AG04449 (cell line): ENCODE measurements at regions not wholly inside any gene's neighbourhood (a gene's known extent, or its start where the extent isn't known, plus 50 kb on each side); places are given as distances from the start of the nearest gene placed in this dataset.

ENCODE experiments used
- CTCF ChIA-PET: fragments of 350-600 bp; formaldehyde crosslinking; extraction: SDS; loops from one replicate; lab custom pipeline; 2021; ENCODE audit warnings: antibody characterized with exemption; lab: Yijun Ruan, JAX
- POLR2A ChIA-PET: fragments of 400-600, 350-600 bp; formaldehyde crosslinking; extraction: SDS; loops from one replicate; lab custom pipeline; 2020; ENCODE audit warnings: antibody characterized with exemption, inconsistent platforms; lab: Yijun Ruan, JAX
- DNase-seq: peaks from one replicate; pipeline ENCODE4 v3.0.0-alpha.2; 2010; ENCODE audit warnings: low read depth, low spot score
- H3K4me3 ChIP-seq: 2 replicates; pipeline ENCODE4 v1.5.1; 2011; ENCODE audit warnings: low read depth, mild to moderate bottlenecking, control low read depth, low read length
- CTCF ChIP-seq: IDR thresholded peaks from one replicate; pipeline ENCODE4 v1.5.1; 2011; ENCODE audit warnings: mild to moderate bottlenecking, moderate library complexity, low read length, control low read depth, inconsistent platforms; ENCODE audit not compliant: insufficient read depth; ENCODE audit errors: missing control alignments

- CTCF ChIA-PET: no interaction called here
- DNase-seq: no peak
- no peak for TF ChIP-seq CTCF
- POLR2A ChIA-PET: no interaction called here
- no peak overlapping the region for H3K4me3 ChIP-seq
Measured at GRCh38 chr2:149920389-149920788, 332.8 kb upstream of the MMADHC start.

- ChIA-PET CTCF (no interaction called here), POLR2A (no interaction called here)
- no peak overlapping the region for H3K4me3 ChIP-seq
- no peak for TF ChIP-seq CTCF
- no peak for DNase-seq
Measured at GRCh38 chr2:149915151-149915550, 327.6 kb upstream of the MMADHC start.

GRCh38 chr2:149908726-149909683 is 321.4 kb upstream of the MMADHC start:
- TF ChIP-seq CTCF: no peak
- H3K4me3 ChIP-seq: no peak overlapping the region
- POLR2A ChIA-PET: no interaction called here
- CTCF ChIA-PET: interaction anchor here (0.6 to 1.2 kb wide), 2 partner anchors 204 to 312 kb away, joined by 3 read pairs; no protein-coding TSS in a partner anchor
- no peak for DNase-seq

GRCh38 chr2:149906886-149907285 is 319.3 kb upstream of the MMADHC start:
- ChIA-PET POLR2A (no interaction called here), CTCF (interaction anchor here (1.0 kb wide), 1 partner anchor 8 kb away, joined by 3 read pairs; no protein-coding TSS in a partner anchor)
- DNase-seq: no peak
- no peak overlapping the region for H3K4me3 ChIP-seq
- no peak for TF ChIP-seq CTCF

- TF ChIP-seq CTCF: no peak
- CTCF ChIA-PET: no interaction called here
- DNase-seq: no peak
- POLR2A ChIA-PET: interaction anchor here (0.6 kb wide), 1 partner anchor 87 kb away, joined by 5 read pairs; no protein-coding TSS in a partner anchor
- no peak overlapping the region for H3K4me3 ChIP-seq
Measured at GRCh38 chr2:149904352-149905175, 317.0 kb upstream of the MMADHC start.

GRCh38 chr2:149903626-149904025 is 316.1 kb upstream of the MMADHC start:
- POLR2A ChIA-PET: no interaction called here
- CTCF ChIA-PET: no interaction called here
- H3K4me3 ChIP-seq: no peak overlapping the region
- DNase-seq: no peak
- no peak for TF ChIP-seq CTCF
